ENCODE measurements at regions not wholly inside any gene's neighbourhood (a gene's known extent, or its start where the extent isn't known, plus 50 kb on each side); places are given as distances from the start of the nearest gene placed in this dataset.

DNA sequence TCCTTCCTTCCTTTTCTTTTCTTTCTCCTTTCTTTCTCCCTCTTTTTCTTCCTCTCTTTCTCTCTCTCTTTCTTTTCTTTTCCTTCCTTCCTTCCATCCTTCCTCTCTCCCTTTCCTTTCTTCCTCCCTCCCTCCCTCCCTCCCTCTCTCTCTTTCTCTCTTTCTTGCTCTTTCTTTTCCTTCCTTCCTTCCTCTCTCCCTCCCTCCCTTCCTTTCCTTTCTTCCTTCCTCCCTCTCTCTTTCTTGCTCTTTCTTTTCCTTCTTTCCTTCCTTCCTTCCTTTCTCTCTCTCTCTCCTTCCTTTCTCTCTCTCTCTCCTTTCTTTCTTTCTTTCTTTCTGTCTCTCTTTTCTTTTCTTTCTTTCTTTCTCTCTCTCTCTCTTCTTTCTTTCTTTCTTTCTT lies 207.6 kb downstream of the ATP23 start:
- no peak for DNase-seq (ENCODE audit: extremely low spot score, unreplicated experiment)
- Mint-ChIP-seq H3K4me1 (ENCODE audit: unreplicated experiment) (no peaks in the 10 kb centered on the region), H3K36me3 (no peaks in the 10 kb centered on the region), H3K4me3 (no peak overlapping the region), H3K27me3 (peaks cover 2% of the 10 kb centered on the region), H3K9me3 (peaks cover 4% of the 10 kb centered on the region), H3K27ac (no peak overlapping the region)
- TF ChIP-seq, protein P1, sequence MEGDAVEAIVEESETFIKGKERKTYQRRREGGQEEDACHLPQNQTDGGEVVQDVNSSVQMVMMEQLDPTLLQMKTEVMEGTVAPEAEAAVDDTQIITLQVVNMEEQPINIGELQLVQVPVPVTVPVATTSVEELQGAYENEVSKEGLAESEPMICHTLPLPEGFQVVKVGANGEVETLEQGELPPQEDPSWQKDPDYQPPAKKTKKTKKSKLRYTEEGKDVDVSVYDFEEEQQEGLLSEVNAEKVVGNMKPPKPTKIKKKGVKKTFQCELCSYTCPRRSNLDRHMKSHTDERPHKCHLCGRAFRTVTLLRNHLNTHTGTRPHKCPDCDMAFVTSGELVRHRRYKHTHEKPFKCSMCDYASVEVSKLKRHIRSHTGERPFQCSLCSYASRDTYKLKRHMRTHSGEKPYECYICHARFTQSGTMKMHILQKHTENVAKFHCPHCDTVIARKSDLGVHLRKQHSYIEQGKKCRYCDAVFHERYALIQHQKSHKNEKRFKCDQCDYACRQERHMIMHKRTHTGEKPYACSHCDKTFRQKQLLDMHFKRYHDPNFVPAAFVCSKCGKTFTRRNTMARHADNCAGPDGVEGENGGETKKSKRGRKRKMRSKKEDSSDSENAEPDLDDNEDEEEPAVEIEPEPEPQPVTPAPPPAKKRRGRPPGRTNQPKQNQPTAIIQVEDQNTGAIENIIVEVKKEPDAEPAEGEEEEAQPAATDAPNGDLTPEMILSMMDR (conservative IDR thresholded peaks at IDR 0.05): no peak

DNA sequence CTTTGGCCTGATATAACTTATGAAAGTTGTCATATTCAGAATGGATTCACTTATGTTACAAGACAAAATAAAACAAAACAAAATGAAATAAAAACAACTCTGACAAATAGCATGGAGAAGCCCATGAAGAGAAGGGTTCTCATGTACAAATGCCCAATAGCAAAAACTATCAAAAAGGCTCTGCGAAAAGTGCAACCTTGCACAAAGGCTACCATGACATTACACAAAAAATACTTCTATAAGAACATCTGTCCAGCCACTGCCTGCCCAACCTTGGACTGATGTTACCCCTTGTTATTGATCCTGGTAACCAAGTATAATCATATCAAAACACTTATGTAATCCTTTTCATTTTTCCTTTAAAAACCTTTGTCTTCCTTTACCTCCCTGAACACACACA lies 213.0 kb downstream of the ATP23 start:
- no peaks in the 10 kb centered on the region for H3K4me1 Mint-ChIP-seq (ENCODE audit: unreplicated experiment)
- no peak for DNase-seq (ENCODE audit: extremely low spot score, unreplicated experiment)
- peaks cover 5% of the 10 kb centered on the region for H3K9me3 Mint-ChIP-seq
- TF ChIP-seq, protein P1 (conservative IDR thresholded peaks at IDR 0.05): no peak
- H3K27ac Mint-ChIP-seq: no peak overlapping the region
- no peak overlapping the region for H3K4me3 Mint-ChIP-seq
- no peaks in the 10 kb centered on the region for H3K36me3 Mint-ChIP-seq
- peaks cover 7% of the 10 kb centered on the region for H3K27me3 Mint-ChIP-seq

DNA sequence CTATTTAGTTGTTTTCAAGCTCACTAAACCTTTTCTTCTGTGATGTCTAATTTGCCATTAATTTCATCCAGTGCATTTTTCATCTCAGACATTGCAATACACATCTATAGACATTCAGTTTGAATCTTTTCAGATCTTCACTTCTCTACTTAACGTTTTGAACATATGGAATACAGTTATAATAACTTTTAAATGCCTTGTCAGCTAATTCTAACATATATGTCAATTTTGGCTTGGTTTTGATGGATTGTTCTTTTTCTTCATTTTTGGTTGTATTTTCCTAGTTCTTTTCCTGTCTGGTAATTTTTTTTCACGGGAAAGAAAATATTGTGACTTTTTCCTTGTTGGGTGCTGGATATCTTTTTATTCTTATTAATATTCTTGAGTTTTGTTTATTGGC lies 215.3 kb downstream of the ATP23 start:
- H3K27ac Mint-ChIP-seq: no peak overlapping the region
- TF ChIP-seq, protein P1 (conservative IDR thresholded peaks at IDR 0.05): no peak
- no peaks in the 10 kb centered on the region for H3K36me3 Mint-ChIP-seq
- H3K9me3 Mint-ChIP-seq: peaks cover 5% of the 10 kb centered on the region
- H3K4me1 Mint-ChIP-seq (ENCODE audit: unreplicated experiment): no peaks in the 10 kb centered on the region
- DNase-seq (ENCODE audit: extremely low spot score, unreplicated experiment): no peak
- peaks cover 7% of the 10 kb centered on the region for H3K27me3 Mint-ChIP-seq
- H3K4me3 Mint-ChIP-seq: no peak overlapping the region

DNA sequence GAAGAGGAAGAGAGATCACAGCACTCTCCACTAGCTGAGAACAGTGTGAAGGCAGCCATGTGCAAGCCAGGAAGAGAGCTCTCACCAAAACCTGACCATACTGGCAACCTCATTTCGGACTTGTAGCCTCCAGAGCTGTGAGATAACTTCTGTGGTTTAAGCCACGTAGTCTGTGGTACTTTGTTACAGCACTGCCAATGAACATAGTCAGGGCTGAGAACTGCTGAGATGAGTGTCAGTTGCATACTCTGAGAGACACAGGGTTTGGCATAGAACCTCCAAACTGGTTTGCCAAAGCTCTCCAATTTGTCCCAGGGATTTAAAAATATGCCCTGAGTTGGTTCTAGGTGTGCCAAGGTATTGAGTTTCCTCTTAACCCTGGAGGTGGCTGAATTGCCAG lies 218.6 kb downstream of the ATP23 start:
- TF ChIP-seq, protein P1 (conservative IDR thresholded peaks at IDR 0.05): no peak
- DNase-seq (ENCODE audit: extremely low spot score, unreplicated experiment): no peak
- H3K27me3 Mint-ChIP-seq: peaks cover 10% of the 10 kb centered on the region
- no peaks in the 10 kb centered on the region for H3K36me3 Mint-ChIP-seq
- H3K4me3 Mint-ChIP-seq: no peak overlapping the region
- no peak overlapping the region for H3K27ac Mint-ChIP-seq
- H3K9me3 Mint-ChIP-seq: no peaks in the 10 kb centered on the region
- no peaks in the 10 kb centered on the region for H3K4me1 Mint-ChIP-seq (ENCODE audit: unreplicated experiment)

DNA sequence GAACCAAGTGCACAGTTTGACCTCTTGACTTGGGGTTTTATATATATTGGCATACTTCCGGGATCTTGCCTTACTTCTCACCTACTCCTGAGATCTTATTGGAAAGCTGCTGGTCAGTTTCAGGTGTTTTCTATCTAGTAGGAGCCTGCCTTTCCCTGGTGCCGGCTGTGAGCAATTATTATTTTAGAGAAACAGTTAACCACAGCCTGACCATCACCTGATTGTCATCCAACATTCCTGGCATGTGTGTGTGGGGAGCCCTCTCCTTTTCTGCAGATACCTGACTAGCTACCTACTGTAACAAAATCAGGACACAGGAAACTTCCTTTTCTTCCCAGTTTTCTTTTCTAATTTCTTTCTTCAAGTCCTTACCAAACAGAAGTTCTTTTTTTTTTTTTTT lies 220.4 kb downstream of the ATP23 start:
- H3K36me3 Mint-ChIP-seq: no peaks in the 10 kb centered on the region
- no peak overlapping the region for H3K27ac Mint-ChIP-seq
- peaks cover 18% of the 10 kb centered on the region for H3K27me3 Mint-ChIP-seq
- TF ChIP-seq, protein P1 (conservative IDR thresholded peaks at IDR 0.05): no peak
- no peak overlapping the region for H3K4me3 Mint-ChIP-seq
- DNase-seq (ENCODE audit: extremely low spot score, unreplicated experiment): no peak
- no peaks in the 10 kb centered on the region for H3K9me3 Mint-ChIP-seq
- H3K4me1 Mint-ChIP-seq (ENCODE audit: unreplicated experiment): no peaks in the 10 kb centered on the region

DNA sequence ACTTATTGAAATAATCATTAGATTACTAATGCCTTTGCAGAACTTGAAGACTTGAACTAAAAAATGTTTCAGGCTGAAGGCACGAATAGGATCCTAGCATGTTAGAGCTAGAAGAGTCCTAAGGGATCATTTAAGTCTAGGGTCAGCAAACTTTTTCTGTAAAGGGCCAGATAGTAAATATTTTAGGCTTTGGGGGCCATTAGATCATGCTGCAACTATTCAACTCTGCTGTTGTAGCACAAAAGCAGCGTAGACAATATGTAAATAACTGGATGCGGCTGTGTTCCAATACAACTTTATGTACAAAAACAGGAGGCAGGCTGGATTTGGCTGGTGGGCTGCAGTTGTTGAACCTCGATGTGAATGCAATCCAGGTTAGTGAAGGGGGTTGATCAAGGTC lies 221.7 kb downstream of the ATP23 start:
- TF ChIP-seq, protein P1 (conservative IDR thresholded peaks at IDR 0.05): no peak
- Mint-ChIP-seq H3K9me3 (no peaks in the 10 kb centered on the region), H3K4me1 (ENCODE audit: unreplicated experiment) (no peaks in the 10 kb centered on the region), H3K36me3 (no peaks in the 10 kb centered on the region), H3K27me3 (peaks cover 18% of the 10 kb centered on the region), H3K27ac (no peak overlapping the region), H3K4me3 (no peak overlapping the region)
- DNase-seq (ENCODE audit: extremely low spot score, unreplicated experiment): no peak

Measured in type B pancreatic cell (in vitro differentiated cells).